H1 (cell line): ENCODE measurements at regions not wholly inside any gene's neighbourhood (a gene's known extent, or its start where the extent isn't known, plus 50 kb on each side); places are given as distances from the start of the nearest gene placed in this dataset.

Experiments
- CTCF ChIA-PET: fragments of 300-600 bp; sonication (Branson Sonifier 250); formaldehyde crosslinking; loops from one replicate; lab custom pipeline; 2021; ENCODE audit not compliant: partially characterized antibody; lab: Charles Lee
- POLR2A ChIA-PET: fragments of 300-600 bp; sonication (Branson Sonifier 250); formaldehyde crosslinking; loops from one replicate; lab custom pipeline; 2021; ENCODE audit warnings: inconsistent platforms; ENCODE audit not compliant: partially characterized antibody; lab: Charles Lee
- DNase-seq, 2 experiments: peaks; one replicate each; pipeline versions ENCODE4 v3.0.0 to v3.0.0-alpha.2; 2010 to 2022; ENCODE audit warnings: low spot score in 2 of 2, low read depth in 1 of 2, mixed read lengths in 1 of 2
- FAIRE-seq: peaks from 2 replicates; lab custom pipeline; 2011; peaks lifted over from hg19 to GRCh38; lab: Jason Lieb, UNC
- H2AFZ ChIP-seq: 2 replicates; pipeline ENCODE4 v1.8.1; 2012; ENCODE audit warnings: low read length, inconsistent platforms
- H2AK5ac ChIP-seq: 2 replicates; pipeline ENCODE4 v1.6.1; 2013; ENCODE audit warnings: low read depth, low read length
- H2BK120ac ChIP-seq: replicated peaks from 2 replicates; pipeline ENCODE3; 2013; ENCODE audit warnings: low read depth, low read length, inconsistent platforms
- H2BK12ac ChIP-seq: 2 replicates; pipeline ENCODE4 v1.6.1; 2013; ENCODE audit warnings: low read depth, low read length
- H2BK15ac ChIP-seq: 2 replicates; pipeline ENCODE4 v1.6.1; 2013; ENCODE audit warnings: low read length
- H2BK20ac ChIP-seq: 2 replicates; pipeline ENCODE4 v1.6.1; 2013; ENCODE audit warnings: low read length
- H2BK5ac ChIP-seq: 2 replicates; pipeline ENCODE4 v1.6.1; 2013; ENCODE audit warnings: low read depth, low read length
- H3K14ac ChIP-seq: 2 replicates; pipeline ENCODE4 v1.6.1; 2013; ENCODE audit warnings: inconsistent platforms; ENCODE audit not compliant: insufficient read length
- H3K18ac ChIP-seq: 2 replicates; pipeline ENCODE4 v1.6.1; 2013; ENCODE audit warnings: low read length; ENCODE audit errors: extremely low read depth
- H3K23ac ChIP-seq: 2 replicates; pipeline ENCODE4 v1.6.1; 2013; ENCODE audit warnings: inconsistent platforms; ENCODE audit not compliant: insufficient read length
- H3K23me2 ChIP-seq: 2 replicates; pipeline ENCODE4 v1.6.1; 2013; ENCODE audit warnings: low read depth, low read length
- H3K27ac ChIP-seq: 2 replicates; pipeline ENCODE4 v1.6.1; 2011; ENCODE audit warnings: low read depth, low read length, inconsistent platforms
- H3K27me3 ChIP-seq, 4 experiments: replicated peaks in 1 of 4; 1 replicate in 1 of 4; 2 replicates in 3 of 4; pipeline versions ENCODE4 v1.6.1 to v1.8.1; 2011 to 2013; ENCODE audit warnings: low read length in 3 of 4, mild to moderate bottlenecking in 3 of 4, inconsistent platforms in 2 of 4, mixed read lengths in 2 of 4, moderate library complexity in 1 of 4; ENCODE audit not compliant: control insufficient read depth in 3 of 4, insufficient read depth in 3 of 4; ENCODE audit errors: extremely low read depth in 1 of 4
- H3K36me3 ChIP-seq, 4 experiments: 2 replicates each; pipeline versions ENCODE4 v1.6.1 to v1.8.1; 2011 to 2013; ENCODE audit warnings: mild to moderate bottlenecking in 4 of 4, low read length in 3 of 4, moderate library complexity in 2 of 4, control low read depth in 1 of 4, inconsistent platforms in 1 of 4; ENCODE audit not compliant: insufficient read depth in 4 of 4, control insufficient read depth in 2 of 4
- H3K4ac ChIP-seq: replicated peaks from 2 replicates; pipeline ENCODE3; 2013; ENCODE audit warnings: low read length, low read depth, mixed read lengths, inconsistent platforms; ENCODE audit not compliant: insufficient read length
- H3K4me1 ChIP-seq, 4 experiments: replicated peaks in 1 of 4; 1 replicate in 1 of 4; 2 replicates in 3 of 4; pipeline versions ENCODE4 v1.6.1 to v1.8.1; 2011 to 2013; ENCODE audit warnings: low read length in 3 of 4, inconsistent platforms in 2 of 4, mixed read lengths in 1 of 4; ENCODE audit not compliant: insufficient read depth in 4 of 4, control insufficient read depth in 3 of 4
- H3K4me2 ChIP-seq, 2 experiments: 2 replicates each; pipeline versions ENCODE4 v1.6.1 to v1.8.1; 2011 to 2013; ENCODE audit warnings: low read depth in 2 of 2, low read length in 2 of 2, control low read depth in 1 of 2, inconsistent platforms in 1 of 2, mild to moderate bottlenecking in 1 of 2; ENCODE audit not compliant: insufficient read depth in 1 of 2
- H3K4me3 ChIP-seq, 4 experiments: fragments of 200-600, 300-600 bp in 1 of 4; sonication (generic), shearing (Covaris generic), sonication (Bioruptor Twin) in 1 of 4; 2 replicates each; pipeline versions ENCODE4 v1.5.1 to v1.8.1; 2011 to 2016; ENCODE audit warnings: low read length in 4 of 4, low read depth in 3 of 4, control low read depth in 2 of 4, inconsistent platforms in 2 of 4, mild to moderate bottlenecking in 2 of 4, mixed read lengths in 1 of 4, moderate library complexity in 1 of 4; ENCODE audit not compliant: insufficient read depth in 2 of 4; ENCODE audit errors: extremely low read depth in 1 of 4
- H3K56ac ChIP-seq: replicated peaks from 2 replicates; pipeline ENCODE3; 2013; ENCODE audit warnings: low read depth, mild to moderate bottlenecking, mixed read lengths, low read length, inconsistent platforms; ENCODE audit not compliant: insufficient read length
- H3K79me1 ChIP-seq: 2 replicates; pipeline ENCODE4 v1.6.1; 2013; ENCODE audit warnings: low read depth, low read length, control low read depth
- H3K79me2 ChIP-seq, 2 experiments: 2 replicates each; pipeline versions ENCODE4 v1.6.1 to v1.8.1; 2012 to 2013; ENCODE audit warnings: low read length in 2 of 2, mild to moderate bottlenecking in 2 of 2, inconsistent platforms in 1 of 2; ENCODE audit not compliant: insufficient read depth in 2 of 2, control insufficient read depth in 1 of 2
- H3K9ac ChIP-seq, 4 experiments: replicated peaks in 1 of 4; 1 replicate in 1 of 4; 2 replicates in 3 of 4; pipeline versions ENCODE4 v1.6.1 to v1.8.1; 2011 to 2013; ENCODE audit warnings: low read depth in 3 of 4, low read length in 3 of 4, control low read depth in 2 of 4, mild to moderate bottlenecking in 2 of 4, moderate library complexity in 2 of 4, inconsistent platforms in 1 of 4; ENCODE audit errors: extremely low read depth in 1 of 4
- H3K9me3 ChIP-seq, 2 experiments: 2 replicates each; pipeline versions ENCODE4 v1.6.1 to v1.8.1; 2012 to 2013; ENCODE audit warnings: mild to moderate bottlenecking in 2 of 2, moderate library complexity in 2 of 2, control low read depth in 1 of 2, inconsistent platforms in 1 of 2, low read depth in 1 of 2, low read length in 1 of 2, mixed read lengths in 1 of 2; ENCODE audit not compliant: insufficient read depth in 2 of 2
- H4K20me1 ChIP-seq, 2 experiments: replicated peaks in 1 of 2; 2 replicates each; pipeline versions ENCODE3 to v1.8.1; 2011 to 2013; ENCODE audit warnings: inconsistent platforms in 2 of 2, low read length in 2 of 2, mild to moderate bottlenecking in 1 of 2; ENCODE audit not compliant: insufficient read depth in 2 of 2, control insufficient read depth in 1 of 2
- H4K5ac ChIP-seq: 2 replicates; pipeline ENCODE4 v1.6.1; 2013; ENCODE audit warnings: low read length, low read depth, mixed read lengths, inconsistent platforms; ENCODE audit not compliant: insufficient read length
- H4K8ac ChIP-seq: 2 replicates; pipeline ENCODE4 v1.8.0; 2013; ENCODE audit warnings: mild to moderate bottlenecking, moderate library complexity, low read length, inconsistent platforms; ENCODE audit not compliant: insufficient read depth; ENCODE audit errors: extremely low read depth
- H4K91ac ChIP-seq: replicated peaks from 2 replicates; pipeline ENCODE3; 2013; ENCODE audit warnings: low read length, mixed read lengths, inconsistent platforms; ENCODE audit not compliant: insufficient read length
- BCL11A ChIP-seq, 2 experiments: IDR thresholded peaks; one replicate each; pipeline ENCODE4 v1.6.1; 2011; ENCODE audit warnings: low read depth in 2 of 2, low read length in 2 of 2, mild to moderate bottlenecking in 2 of 2
- CBX5 ChIP-seq: fragments of 300-800, 300-1000 bp; sonication (generic); IDR thresholded peaks from 2 replicates; pipeline ENCODE4 v1.7.1; 2016; ENCODE audit warnings: antibody characterized with exemption, low read length, low read depth
- CEBPB ChIP-seq: IDR thresholded peaks from 2 replicates; pipeline ENCODE4 v1.6.1; 2012; ENCODE audit warnings: low read depth, low read length
- E2F6 ChIP-seq: IDR thresholded peaks from 2 replicates; pipeline ENCODE4 v1.6.1; 2012; ENCODE audit warnings: inconsistent platforms
- FOSL1 ChIP-seq: IDR thresholded peaks from 2 replicates; pipeline ENCODE4 v1.6.1; 2011; ENCODE audit warnings: mild to moderate bottlenecking, low read depth, low read length, moderate library complexity; ENCODE audit not compliant: insufficient read depth
- HDAC2 ChIP-seq, 2 experiments: fragments of 300-600 bp in 1 of 2; sonication (generic) in 1 of 2; IDR thresholded peaks; 2 replicates each; pipeline ENCODE4 v1.6.1; 2011 to 2012; ENCODE audit warnings: low read depth in 2 of 2, low read length in 2 of 2, mild to moderate bottlenecking in 2 of 2, moderate library complexity in 2 of 2, borderline replicate concordance in 1 of 2, inconsistent platforms in 1 of 2
- HDAC6 ChIP-seq: IDR thresholded peaks from one replicate; pipeline ENCODE4 v1.7.1; 2012; ENCODE audit warnings: low read depth, mild to moderate bottlenecking, inconsistent platforms, low read length, moderate library complexity
- JUND ChIP-seq: IDR thresholded peaks from 2 replicates; pipeline ENCODE4 v1.6.1; 2011; ENCODE audit warnings: mild to moderate bottlenecking, improper control_type of control experiment, low read length
- KDM1A ChIP-seq: fragments of 200-600, 300-600 bp; sonication (generic); IDR thresholded peaks from 2 replicates; pipeline ENCODE4 v1.7.1; 2016; ENCODE audit warnings: mild to moderate bottlenecking, low read length, borderline replicate concordance
- KDM5A ChIP-seq: fragments of 200-600 bp; IDR thresholded peaks from 2 replicates; pipeline ENCODE4 v1.7.1; 2012; ENCODE audit warnings: mild to moderate bottlenecking, low read length, inconsistent platforms, mixed read lengths
- MAX ChIP-seq: IDR thresholded peaks from 2 replicates; pipeline ENCODE4 v1.6.1; 2012; ENCODE audit warnings: inconsistent platforms
- NANOG ChIP-seq: IDR thresholded peaks from 2 replicates; pipeline ENCODE4 v1.6.1; 2011; ENCODE audit warnings: low read length, low read depth, mild to moderate bottlenecking, inconsistent platforms; ENCODE audit not compliant: insufficient read depth, poor library complexity, severe bottlenecking
- WGBS, 2 experiments: shearing (Covaris generic) in 1 of 2; methylation state at CpG; one replicate each; pipeline versions ENCODE4 v1.1.6 to v1.1.7; 2013 to 2015; ENCODE audit warnings: low lambda C conversion rate in 2 of 2, mixed read lengths in 2 of 2, inconsistent platforms in 1 of 2, low coverage in 1 of 2, missing lambda C conversion rate in 1 of 2; ENCODE audit not compliant: insufficient replicate concordance in 2 of 2, insufficient coverage in 1 of 2, insufficient read length in 1 of 2; ENCODE audit errors: extremely low coverage in 1 of 2, missing lambda C conversion rate in 1 of 2; 5-methylcytosine and 5-hydroxymethylcytosine counted together

- H3K79me2 ChIP-seq, result no peaks in the 10 kb centered on the region
- H2BK12ac ChIP-seq, result 0 out of 2 replicates have a peak overlapping the region, but pooled peaks have one; percentile 20
- H3K14ac ChIP-seq, result no peak overlapping the region
- no peaks in the 10 kb centered on the region for H3K79me1 ChIP-seq
- no peak overlapping the region for H3K27ac ChIP-seq
- H3K23ac ChIP-seq, result no peak overlapping the region
- FAIRE-seq (no peak), DNase-seq (no peak)
- H3K36me3 ChIP-seq, result no peaks in the 10 kb centered on the region
- no peak overlapping the region for H3K18ac ChIP-seq
- 0 out of 2 replicates have a peak overlapping the region, but pooled peaks have one; percentile 68 for H2AK5ac ChIP-seq
- H3K4ac ChIP-seq, result no peak overlapping the region
- H2BK120ac ChIP-seq, result peak overlapping the region; percentile 28
- H4K91ac ChIP-seq, result no peak overlapping the region
- ChIA-PET CTCF (no interaction called here), POLR2A (no interaction called here)
- WGBS, 2 experiments, result 92% methylated on average over 2 of the region's 2 CpGs; no CpG with 5 or more reads in 1 of the 2 experiments
- H3K23me2 ChIP-seq, result no peaks in the 10 kb centered on the region; the same call in 1 of the 2 replicates
- no peak overlapping the region for H2BK15ac ChIP-seq
- H3K9me3 ChIP-seq, result no peaks in the 10 kb centered on the region
- no peaks in the 10 kb centered on the region for H3K27me3 ChIP-seq
- H3K4me2 ChIP-seq, result peak overlapping the region; percentile 6 to 35; a peak in 3 of 4 replicates
- no peak overlapping the region for H3K9ac ChIP-seq
- H3K4me1 ChIP-seq, result peaks cover 0 to 20% (median 8%) of the 10 kb centered on the region in 4 experiments; a peak in 6 of 7 replicates
- H2BK5ac ChIP-seq, result peak overlapping the region; percentile 15; the same call in 1 of the 2 replicates
- H3K56ac ChIP-seq, result no peak overlapping the region
- peak overlapping the region; percentile 10; the same call in 1 of the 2 replicates for H2BK20ac ChIP-seq
- H2AFZ ChIP-seq, result no peak overlapping the region
- no peak overlapping the region; a peak in 1 of 8 replicates for H3K4me3 ChIP-seq
- no peak overlapping the region for H4K5ac ChIP-seq
- no peaks in the 10 kb centered on the region for H4K20me1 ChIP-seq
- H4K8ac ChIP-seq, result no peak overlapping the region
- TF ChIP-seq CBX5 (no peak), BCL11A (IDR thresholded peaks at IDR 0.05; ENCODE audit: low read depth in 2 of 2, low read length in 2 of 2) (no peak), NANOG (no peak), KDM5A (no peak), KDM1A (no peak), E2F6 (no peak), CEBPB (no peak), JUND (no peak), MAX (no peak), FOSL1 (no peak), HDAC6 (no peak), HDAC2 (IDR thresholded peaks at IDR 0.05; ENCODE audit: borderline replicate concordance in 1 of 2, low read depth in 2 of 2, low read length in 2 of 2) (no peak)
Observed at GRCh38 chr2:150063432-150063889, 424.0 kb downstream of the RND3 start.
